Femur (tissue), 1 donor: ENCODE measurements at regions not wholly inside any gene's neighbourhood (a gene's known extent, or its start where the extent isn't known, plus 50 kb on each side); places are given as distances from the start of the nearest gene placed in this dataset.

ENCODE experiments used
- DNase-seq: peaks from one replicate; pipeline ENCODE4 v3.0.0-alpha.2; 2017

GRCh38 chr5:179427032-179427675, 81.9 kb upstream of the ADAMTS2 start:
- peak; percentile 6 for DNase-seq

DNA sequence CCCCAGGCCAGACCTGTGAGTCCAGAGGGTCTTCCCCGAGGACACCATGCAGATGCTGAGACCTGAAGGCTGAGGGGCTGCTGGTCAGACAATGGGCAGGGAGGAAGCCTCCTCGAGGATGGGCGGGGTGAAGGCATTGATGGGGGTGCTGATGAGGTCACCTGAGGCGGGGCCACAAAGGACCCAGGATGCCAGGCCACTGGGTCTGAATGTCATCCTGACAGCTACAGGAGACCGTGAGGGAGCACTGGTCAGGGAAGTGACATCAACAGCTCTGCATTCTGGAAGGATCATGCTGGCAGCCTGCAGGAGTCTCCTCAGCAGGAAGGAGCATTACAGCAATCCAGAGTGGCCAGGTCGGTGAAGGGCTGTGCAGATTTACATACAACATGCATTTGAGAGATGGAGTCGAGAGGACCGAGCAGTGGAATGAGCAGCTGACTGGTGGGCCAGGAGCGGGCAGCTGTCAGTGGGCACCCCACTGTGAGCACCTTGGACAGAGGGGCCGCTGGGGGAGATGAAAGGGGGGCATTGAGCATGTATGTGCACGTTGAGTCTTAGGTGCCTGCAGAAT, 77.7 kb upstream of the ADAMTS2 start:
- no peak for DNase-seq

DNA sequence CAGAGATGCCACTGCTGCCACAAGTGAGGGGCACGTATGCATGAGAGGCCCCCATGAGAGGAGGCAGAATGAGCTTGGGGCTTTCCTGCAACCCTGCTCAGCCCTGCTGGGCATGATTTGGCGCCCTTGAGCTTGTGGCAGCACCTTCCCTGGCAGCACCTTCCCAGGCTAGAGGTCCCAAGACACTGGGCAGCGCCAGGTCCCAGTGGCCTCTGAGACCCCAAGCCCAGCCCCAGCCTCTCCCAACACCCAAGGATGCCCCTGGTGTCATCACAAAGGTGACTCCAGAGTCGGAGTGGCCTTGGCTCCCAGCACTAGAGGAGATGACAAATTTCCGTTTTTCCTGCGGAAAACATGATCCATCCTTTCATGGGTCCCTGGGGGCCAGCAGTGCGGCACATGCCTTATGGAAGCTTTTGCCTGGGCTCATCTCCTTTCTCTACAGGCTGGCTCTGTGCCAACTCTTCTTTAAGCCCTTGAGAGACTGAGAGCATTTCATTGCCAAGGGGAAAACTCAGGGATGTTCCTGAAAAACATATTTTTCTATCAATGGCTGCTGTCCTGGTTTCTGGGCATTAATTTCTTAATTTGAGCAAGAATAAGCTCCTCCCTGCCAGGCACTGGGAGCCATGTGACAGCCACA, 77.1 kb upstream of the ADAMTS2 start:
- DNase-seq = no peak

DNA sequence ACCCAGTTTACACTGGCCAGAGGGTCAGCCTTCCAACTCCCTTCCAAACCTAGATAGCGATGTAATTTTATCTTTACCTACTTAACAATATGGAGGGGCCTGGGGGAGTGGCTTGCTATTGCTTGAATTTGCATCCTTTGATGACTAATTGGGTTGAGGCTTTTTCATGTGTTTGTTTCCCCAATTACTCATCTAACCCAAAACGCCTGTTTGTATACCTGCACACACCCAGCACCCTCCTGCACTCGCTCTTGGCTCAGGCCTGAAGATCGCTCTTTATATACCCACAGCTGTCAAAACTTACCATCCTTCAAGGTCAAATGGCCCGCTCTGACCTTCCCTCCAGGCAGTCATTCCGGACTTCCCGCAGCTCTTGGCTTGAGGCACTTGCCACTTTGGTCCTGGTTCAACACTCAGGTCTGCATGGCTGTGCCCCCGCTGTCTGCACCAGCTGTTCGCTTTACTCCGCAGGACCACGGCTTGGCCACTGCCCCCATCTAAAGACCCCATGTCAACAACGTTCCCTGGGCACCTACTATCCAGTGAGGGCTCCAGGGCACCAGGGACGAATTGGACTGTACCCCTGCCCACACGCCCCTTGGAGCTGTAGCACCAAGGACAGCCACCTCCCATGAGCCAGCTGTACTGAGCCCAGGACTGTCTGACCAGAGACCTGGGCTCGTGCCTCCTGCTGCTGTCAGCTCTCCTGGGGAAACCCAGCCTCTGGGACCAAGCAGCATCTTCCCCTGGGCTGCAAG, 76.1 kb upstream of the ADAMTS2 start:
- no peak for DNase-seq

DNA sequence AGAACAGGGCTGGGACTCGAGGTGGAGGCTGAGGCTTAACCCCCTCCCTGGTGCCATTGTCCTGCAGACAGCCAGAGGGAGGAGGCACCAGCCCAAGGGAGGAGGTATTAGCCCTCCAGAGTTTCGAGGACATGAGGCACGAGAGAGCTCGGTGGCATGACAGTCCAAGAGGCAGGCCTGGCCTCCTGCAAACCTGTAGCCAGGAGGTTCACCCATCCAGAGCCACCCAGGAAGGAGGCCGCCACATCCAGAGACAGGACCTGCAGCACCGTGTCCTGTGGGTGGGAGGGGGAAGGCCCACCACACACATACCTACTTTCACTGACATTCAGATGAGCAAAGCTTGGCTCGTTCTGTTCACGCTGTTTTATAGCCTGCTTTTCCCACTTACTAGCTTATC, 75.2 kb upstream of the ADAMTS2 start:
- no peak for DNase-seq

DNA sequence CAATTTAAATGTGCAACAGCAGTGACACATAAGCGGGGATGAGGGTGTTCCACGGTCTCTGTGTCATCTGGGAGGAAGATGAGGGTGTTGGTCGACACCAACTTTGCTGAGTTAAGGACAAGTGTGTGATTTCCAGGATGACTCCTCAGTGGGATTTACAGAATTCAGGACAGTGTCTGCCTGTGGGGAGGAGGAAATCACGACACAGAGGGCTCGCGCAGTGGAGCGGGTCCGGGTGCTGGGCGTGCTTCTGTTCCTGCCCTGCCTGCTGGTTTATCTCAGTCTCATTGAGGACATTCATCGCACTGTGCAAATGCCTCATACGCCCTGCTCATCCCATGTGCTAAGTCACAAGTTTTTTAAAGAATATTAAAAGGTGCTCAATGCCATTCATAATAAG, 73.7 kb upstream of the ADAMTS2 start:
- no peak for DNase-seq

GRCh38 chr5:179417696-179418095, 72.4 kb upstream of the ADAMTS2 start:
- no peak for DNase-seq

DNA sequence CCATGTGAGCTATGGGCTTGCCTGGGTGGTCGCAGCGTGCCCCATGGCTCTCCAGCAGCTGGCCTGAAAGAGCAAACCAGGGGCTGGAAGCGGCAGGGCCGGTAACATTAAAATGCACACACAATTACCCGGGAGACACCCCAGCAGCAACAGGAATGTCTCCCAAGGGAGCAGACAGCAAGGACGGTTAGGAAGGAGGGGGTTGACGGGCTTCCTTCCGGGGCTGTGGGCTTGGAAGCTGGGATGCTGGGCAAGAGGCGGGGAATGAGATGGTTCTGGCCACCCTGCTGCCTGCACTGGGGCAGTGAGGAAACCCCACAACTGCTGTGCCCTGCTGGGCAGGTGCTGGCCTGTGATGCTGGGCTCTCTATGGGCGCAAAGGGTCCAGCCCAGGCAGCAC, 71.8 kb upstream of the ADAMTS2 start:
- DNase-seq = no peak

DNA sequence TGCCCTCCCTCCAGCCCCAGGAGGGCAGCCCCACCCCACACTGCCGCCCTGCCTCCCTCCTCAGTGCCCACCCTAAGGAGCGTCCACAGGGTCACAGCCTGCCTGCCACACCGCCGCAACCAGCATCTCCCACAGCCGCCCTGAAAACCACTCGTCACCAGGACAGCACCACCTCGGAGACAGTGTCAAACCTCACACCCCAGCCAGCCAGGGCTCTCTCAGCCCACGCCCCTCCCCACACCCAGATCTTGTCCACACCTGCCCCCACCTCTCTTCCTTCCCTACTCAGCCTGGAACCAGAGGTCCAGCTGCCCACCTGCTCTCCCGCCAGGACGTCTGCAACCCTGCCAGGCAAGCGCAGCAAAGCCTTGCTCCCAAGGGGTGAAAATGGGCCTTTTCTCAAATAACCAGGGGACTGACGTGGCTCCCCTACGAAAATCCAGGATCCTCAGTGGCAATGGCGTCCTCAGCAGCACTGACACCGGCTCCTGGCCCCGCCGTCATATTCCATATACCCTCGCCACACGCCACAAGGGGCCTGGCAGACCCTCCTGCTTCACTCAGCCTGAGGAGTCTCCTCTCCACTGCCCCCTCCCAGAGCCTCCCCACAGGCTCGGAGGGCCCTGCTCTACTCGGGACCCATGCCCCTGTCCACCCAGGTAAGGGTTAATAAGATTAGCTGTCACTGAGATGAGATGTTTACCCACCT, 71.0 kb upstream of the ADAMTS2 start:
- DNase-seq = no peak

DNA sequence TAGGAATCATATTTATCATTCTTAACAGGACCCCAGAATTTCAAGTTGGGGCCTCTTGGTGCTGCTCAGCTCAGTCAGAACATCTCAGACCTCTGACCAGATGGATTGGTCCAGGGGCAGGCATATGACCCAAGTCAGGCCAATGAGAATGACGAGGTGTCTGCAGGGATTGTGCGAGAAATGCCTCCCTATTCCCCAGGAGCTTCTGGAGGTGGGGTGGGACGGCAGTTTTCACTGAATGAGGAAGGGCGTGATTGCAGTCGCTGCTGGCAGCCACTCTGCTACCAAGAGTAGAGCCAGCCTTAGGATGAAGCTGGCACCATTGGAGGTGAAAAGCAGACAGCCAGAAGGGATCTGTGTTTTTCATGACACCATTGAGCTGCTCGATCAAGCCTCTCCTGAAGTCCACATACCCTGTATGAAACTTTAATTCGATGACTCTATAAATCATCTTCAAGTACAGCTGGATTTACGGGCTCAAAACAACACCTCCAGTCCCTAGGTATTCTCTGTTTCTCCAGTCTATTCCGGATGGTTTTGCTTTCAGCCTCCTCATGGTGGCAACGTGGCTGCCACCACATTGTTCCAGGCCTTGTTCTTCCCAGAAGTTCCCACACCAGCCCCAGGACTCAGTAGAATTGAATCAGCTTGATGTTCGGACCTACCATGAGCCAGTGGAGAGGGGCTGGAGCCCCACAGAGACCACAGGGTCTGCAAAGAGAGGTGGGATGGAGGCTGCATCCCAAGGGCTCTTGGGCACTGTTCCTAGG, 70.2 kb upstream of the ADAMTS2 start:
- DNase-seq = no peak

DNA sequence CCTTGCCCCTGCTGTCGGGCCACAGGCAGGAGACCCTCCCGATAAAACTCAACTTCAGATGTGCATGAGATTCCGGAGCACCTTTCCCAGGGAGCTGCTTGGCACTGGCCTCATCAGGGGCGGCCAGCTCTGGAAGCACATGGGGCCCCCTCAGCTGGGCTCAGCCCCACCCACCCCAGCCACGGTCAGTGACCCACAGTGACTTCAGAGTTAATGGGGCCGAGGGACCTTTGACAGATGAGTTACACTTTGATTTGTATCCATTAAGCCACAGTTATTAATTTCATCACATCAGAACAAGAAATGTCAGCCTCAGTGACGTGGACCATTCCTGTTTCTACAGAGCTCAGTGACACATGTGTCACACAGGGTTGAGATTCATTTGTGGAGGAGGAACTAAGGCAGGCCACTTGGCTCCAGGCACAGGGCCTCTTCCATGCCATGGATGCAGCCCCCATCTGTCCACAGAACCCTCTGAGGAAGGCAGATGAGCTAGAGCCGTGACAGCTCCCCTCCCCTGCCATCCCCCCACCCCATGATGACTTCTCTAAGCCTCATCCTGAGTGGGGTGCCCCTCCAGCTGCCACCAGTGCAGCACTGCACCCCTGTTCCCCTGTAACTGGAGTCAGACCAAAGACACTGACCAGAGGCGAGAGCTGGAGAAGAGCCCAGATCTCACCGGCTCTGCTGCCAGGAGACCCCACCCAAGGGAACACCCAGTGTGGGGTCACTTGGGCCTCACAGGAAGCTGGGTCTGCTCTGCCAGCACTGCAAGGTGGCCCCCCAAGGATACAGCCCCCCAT, 69.4 kb upstream of the ADAMTS2 start:
- DNase-seq = no peak

DNA sequence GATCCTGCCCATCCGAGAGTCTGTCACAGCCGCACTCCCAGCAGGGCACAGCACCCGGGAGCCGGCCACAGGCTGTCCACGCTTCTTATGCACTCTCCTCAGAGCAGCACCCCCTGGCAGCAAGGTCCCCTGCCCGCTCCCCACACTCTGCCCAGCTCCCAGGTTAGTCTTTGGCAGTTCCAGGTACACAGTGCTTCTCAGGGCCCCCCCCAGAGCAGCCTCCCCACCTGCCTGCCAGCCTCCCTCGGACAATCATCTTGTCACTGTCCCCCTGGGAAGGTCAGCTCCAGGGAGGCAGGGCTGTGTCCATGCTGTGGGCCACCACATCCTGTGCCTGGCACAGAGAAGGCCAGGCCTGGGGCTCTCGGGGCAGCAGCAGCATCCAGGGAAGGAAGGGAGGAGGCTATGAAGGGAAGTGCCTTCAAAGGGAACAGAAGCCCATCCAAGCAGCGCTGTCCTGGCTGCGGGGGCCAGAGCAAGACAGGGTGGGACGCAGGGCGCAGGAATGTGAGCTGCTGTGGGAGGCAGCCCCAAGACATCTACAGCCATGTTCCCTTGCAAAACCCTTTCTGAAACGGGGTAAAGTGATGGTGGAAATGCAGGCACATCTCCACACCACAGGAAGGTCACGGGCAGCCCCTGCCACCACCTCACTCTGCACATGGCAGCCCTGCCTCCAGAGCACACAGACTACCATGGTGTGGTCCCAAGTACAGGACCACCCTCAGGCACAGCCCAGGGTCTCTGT, 68.6 kb upstream of the ADAMTS2 start:
- no peak for DNase-seq

GRCh38 chr5:179413086-179413690, 67.9 kb upstream of the ADAMTS2 start:
- no peak for DNase-seq

DNA sequence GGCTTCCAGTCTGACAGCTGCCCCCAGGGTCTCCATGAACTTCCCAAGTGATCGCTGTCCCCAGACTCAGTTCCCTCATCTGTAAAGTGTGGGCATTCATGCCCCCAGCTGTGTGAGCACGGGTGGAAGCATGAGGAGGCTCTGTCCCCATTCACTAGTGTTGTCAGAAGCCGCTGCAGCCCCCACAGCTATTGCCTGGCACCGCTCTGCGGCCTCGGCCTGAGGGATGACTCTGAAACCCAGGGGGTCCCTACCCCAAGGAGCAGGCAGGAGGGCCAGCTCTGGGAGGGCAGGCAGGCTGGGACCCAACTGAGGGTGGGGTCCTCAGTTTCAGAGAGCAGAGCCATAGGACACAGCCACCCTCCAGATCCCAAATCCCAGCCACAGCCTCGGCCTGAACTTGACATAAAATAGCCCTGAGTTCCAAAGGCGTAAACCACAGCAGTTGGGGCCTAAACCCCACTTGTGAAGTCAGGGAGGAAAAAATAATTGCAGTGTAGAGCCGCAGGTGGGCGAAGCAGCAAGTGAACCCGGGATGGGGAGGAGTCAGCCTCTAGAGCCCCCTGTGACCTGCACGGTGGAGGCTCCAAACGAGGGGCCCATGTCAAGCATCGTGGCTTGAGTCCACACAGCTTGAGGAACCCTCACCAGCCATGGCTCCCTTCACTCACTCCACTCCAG, 66.0 kb upstream of the ADAMTS2 start:
- DNase-seq = no peak

DNA sequence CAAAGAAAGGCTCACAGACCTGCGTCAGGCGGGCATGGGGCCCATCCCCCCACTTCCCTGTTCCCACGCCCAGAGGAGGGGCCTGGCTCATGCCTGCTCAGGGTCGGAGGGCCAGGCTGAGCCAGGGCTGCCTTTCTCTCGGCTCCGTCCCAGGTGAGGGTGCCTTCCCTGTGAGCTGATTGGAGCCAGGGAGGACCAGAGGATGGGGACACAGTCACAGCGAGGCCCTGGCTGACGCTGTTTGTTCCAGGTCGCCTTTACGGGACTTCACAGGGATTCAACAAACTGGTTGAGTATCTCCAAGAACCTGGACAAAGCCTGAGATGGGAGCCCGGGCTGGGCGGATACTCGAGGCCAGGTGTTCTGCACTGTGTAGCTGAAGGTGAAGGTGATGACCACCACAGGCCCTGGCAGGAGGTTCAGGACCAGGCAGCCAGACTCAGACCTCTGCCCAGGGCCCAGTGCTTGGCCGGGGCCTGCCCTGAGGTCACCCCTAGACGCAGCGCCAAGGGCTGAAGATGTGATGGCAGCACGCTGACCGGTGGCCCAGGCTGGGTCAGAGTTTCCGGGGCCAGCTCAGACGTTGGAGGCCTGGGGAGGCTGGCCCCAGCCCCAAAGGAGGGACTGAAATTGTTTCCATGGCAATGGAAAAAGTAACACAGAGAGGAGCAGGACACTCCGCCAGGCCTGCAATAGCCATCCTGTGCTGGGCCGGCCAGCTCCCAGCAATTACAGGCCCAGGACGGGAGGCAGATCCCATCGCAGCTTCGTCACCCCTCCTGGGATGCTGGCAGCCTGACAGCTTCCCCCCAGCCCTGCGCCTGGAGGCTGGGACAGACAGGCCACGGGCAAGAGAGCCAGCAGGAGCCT, 65.3 kb upstream of the ADAMTS2 start:
- DNase-seq = peak; percentile 46

DNA sequence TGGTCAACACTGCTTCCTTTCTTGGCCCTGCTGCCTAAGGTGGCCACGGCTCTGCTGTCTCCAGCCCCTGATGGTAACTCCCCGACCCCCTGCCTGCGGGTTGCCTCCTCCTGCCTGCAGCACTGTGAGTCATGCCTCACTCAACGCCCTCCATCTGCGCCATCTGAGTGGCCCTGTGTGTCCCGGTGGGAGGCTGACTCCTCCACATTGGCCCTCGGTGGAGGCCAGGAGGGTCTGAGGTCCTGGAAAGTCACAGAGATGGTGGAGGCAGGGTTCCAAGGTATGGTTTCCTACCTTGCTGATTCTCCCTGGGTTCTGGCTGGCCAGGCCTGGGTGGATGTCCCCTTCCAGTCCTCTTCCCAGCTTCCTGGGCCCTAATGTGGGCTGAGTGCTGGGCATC, 64.5 kb upstream of the ADAMTS2 start:
- DNase-seq = no peak

DNA sequence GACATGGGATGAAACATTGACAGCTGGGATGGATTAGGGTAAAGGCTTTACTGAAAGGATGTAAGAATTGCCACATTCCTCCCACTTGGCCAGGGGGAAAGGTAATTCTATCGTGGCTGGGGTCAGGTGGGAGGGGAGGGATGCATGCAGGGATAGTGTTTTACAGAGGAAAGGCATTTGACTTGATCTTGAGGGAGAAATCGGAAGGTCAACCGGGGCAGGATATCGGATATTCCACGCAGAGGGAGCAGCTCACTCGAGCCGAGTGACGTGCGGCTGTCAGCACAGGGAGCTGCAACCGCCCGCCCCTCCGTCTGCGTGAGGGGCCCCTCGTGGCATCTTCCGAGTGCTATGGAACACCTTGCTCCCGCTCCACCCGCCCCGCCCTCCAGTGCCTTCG, 63.4 kb upstream of the ADAMTS2 start:
- DNase-seq = no peak
